HCT116 (cell line): ENCODE measurements at regions not wholly inside any gene's neighbourhood (a gene's known extent, or its start where the extent isn't known, plus 50 kb on each side); places are given as distances from the start of the nearest gene placed in this dataset.

Source experiments
- ATAC-seq: fragments of 200-7000 bp; cut with Tn5 transposase; 2 replicates; pipeline ENCODE4 v1.9.1; 2020; ENCODE audit warnings: mild to moderate bottlenecking, moderate library complexity
- BruUV-seq: library from RNA; stranded (reverse); fragments of 400-500 nt; replicated peaks from 2 replicates; lab custom pipeline; 2021; lab: Mats Ljungman, UMichigan
- CTCF ChIA-PET: fragments of 300-600 bp; sonication (Branson Sonifier 250); formaldehyde crosslinking; loops from one replicate; lab custom pipeline; 2021; ENCODE audit warnings: antibody characterized with exemption; lab: Charles Lee
- POLR2A ChIA-PET: fragments of 300-600, 350-600 bp; sonication (Branson Sonifier 250); formaldehyde crosslinking; loops from one replicate; lab custom pipeline; 2021; ENCODE audit warnings: antibody characterized with exemption; lab: Charles Lee
- RAD21 ChIA-PET, 2 experiments: fragments of 300-600 bp; sonication (Branson Sonifier 250); formaldehyde crosslinking; loops; one replicate each; lab custom pipeline; 2023; ENCODE audit warnings: low total read pairs in 2 of 2; ENCODE audit not compliant: uncharacterized antibody in 2 of 2, unreplicated experiment in 2 of 2, low non-redundant PET in 1 of 2; lab: Charles Lee
- DNase-seq: peaks from one replicate; pipeline ENCODE4 v3.0.0-alpha.2; 2010; ENCODE audit warnings: low read depth, low spot score
- H2AFZ ChIP-seq: fragments of 200-600 bp; shearing (Covaris generic), sonication (generic); 2 replicates; pipeline ENCODE4 v1.6.1; 2017; ENCODE audit warnings: low read depth, mixed run types, mixed read lengths, antibody characterized with exemption, low read length; ENCODE audit not compliant: poor library complexity, severe bottlenecking
- H3K27ac ChIP-seq: 2 replicates; pipeline ENCODE4 v1.5.1; 2012; ENCODE audit warnings: low read depth, low read length
- H3K27me3 ChIP-seq: fragments of 200-600 bp; sonication (generic); 2 replicates; pipeline ENCODE4 v1.6.1; 2016; ENCODE audit warnings: mixed run types, low read length, mixed read lengths; ENCODE audit not compliant: insufficient read depth
- H3K36me3 ChIP-seq, 2 experiments: fragments of 200-500 bp in 1 of 2; fragments of 200-600 bp in 1 of 2; sonication (Bioruptor generic) in 1 of 2; sonication (generic) in 1 of 2; 2 replicates each; pipeline versions ENCODE4 v1.5.1 to v1.6.1; 2014 to 2016; ENCODE audit warnings: low read length in 2 of 2, inconsistent platforms in 1 of 2, mixed read lengths in 1 of 2, mixed run types in 1 of 2; ENCODE audit not compliant: insufficient read depth in 2 of 2, control insufficient read depth in 1 of 2
- H3K4me1 ChIP-seq, 2 experiments: fragments of 200-600 bp in 1 of 2; sonication (generic) in 1 of 2; 2 replicates each; pipeline versions ENCODE4 v1.5.1 to v1.6.1; 2012 to 2017; ENCODE audit warnings: low read length in 2 of 2, inconsistent platforms in 1 of 2, mild to moderate bottlenecking in 1 of 2, mixed read lengths in 1 of 2, mixed run types in 1 of 2, moderate library complexity in 1 of 2; ENCODE audit not compliant: insufficient read depth in 2 of 2, control insufficient read depth in 1 of 2
- H3K4me2 ChIP-seq: fragments of 200-600 bp; sonication (generic); 2 replicates; pipeline ENCODE4 v1.6.1; 2017; ENCODE audit warnings: mixed run types, low read length, mixed read lengths
- H3K4me3 ChIP-seq, 2 experiments: fragments of 200-600 bp in 1 of 2; sonication (generic) in 1 of 2; replicated peaks in 1 of 2; 2 replicates each; pipeline ENCODE4 v1.5.1; 2011 to 2016; ENCODE audit warnings: low read length in 2 of 2, control low read depth in 1 of 2, low read depth in 1 of 2, mild to moderate bottlenecking in 1 of 2, mixed read lengths in 1 of 2, mixed run types in 1 of 2
- H3K79me2 ChIP-seq: fragments of 200-600 bp; sonication (generic); 2 replicates; pipeline ENCODE4 v1.6.1; 2017; ENCODE audit warnings: mild to moderate bottlenecking, mixed run types, low read length, moderate library complexity, mixed read lengths; ENCODE audit not compliant: insufficient read depth
- H3K9ac ChIP-seq: fragments of 200-600 bp; sonication (generic); 2 replicates; pipeline ENCODE4 v1.6.1; 2016; ENCODE audit warnings: low read length, mixed read lengths
- H3K9me2 ChIP-seq: fragments of 200-600 bp; sonication (generic), shearing (Covaris generic); 2 replicates; pipeline ENCODE4 v1.6.1; 2017; ENCODE audit warnings: mixed run types, mild to moderate bottlenecking, moderate library complexity; ENCODE audit not compliant: insufficient read depth
- H3K9me3 ChIP-seq, 2 experiments: fragments of 200-500 bp in 1 of 2; fragments of 200-600 bp in 1 of 2; sonication (Bioruptor generic) in 1 of 2; sonication (generic) in 1 of 2; 2 replicates each; pipeline ENCODE4 v1.6.1; 2014 to 2017; ENCODE audit warnings: low read length in 2 of 2, mixed read lengths in 2 of 2, inconsistent platforms in 1 of 2, low read depth in 1 of 2, mild to moderate bottlenecking in 1 of 2, mixed run types in 1 of 2, moderate library complexity in 1 of 2; ENCODE audit not compliant: control insufficient read depth in 1 of 2, insufficient read depth in 1 of 2
- H4K20me1 ChIP-seq: fragments of 200-600 bp; sonication (generic), shearing (Covaris generic); 2 replicates; pipeline ENCODE4 v1.6.1; 2017; ENCODE audit warnings: mixed run types, mild to moderate bottlenecking, moderate library complexity; ENCODE audit not compliant: insufficient read depth
- ATF3 ChIP-seq: IDR thresholded peaks from 2 replicates; pipeline ENCODE4 v1.6.1; 2012
- CBX3 ChIP-seq: IDR thresholded peaks from 2 replicates; pipeline ENCODE4 v1.6.1; 2012; ENCODE audit warnings: low read depth
- CEBPB ChIP-seq: IDR thresholded peaks from 2 replicates; pipeline ENCODE4 v1.6.1; 2012; ENCODE audit warnings: low read depth
- CTCF ChIP-seq, 3 experiments: fragments of 200-600 bp in 1 of 3; sonication (generic) in 1 of 3; IDR thresholded peaks in 2 of 3; conservative IDR thresholded peaks in 1 of 3; 2 replicates each; pipeline ENCODE4 v1.5.1; 2012 to 2017; ENCODE audit warnings: low read depth in 2 of 3, low read length in 2 of 3, antibody characterized with exemption in 1 of 3, borderline replicate concordance in 1 of 3, control low read depth in 1 of 3, mild to moderate bottlenecking in 1 of 3, mixed read lengths in 1 of 3, mixed run types in 1 of 3, moderate library complexity in 1 of 3; ENCODE audit not compliant: insufficient read depth in 1 of 3
- ELF1 ChIP-seq: IDR thresholded peaks from 2 replicates; pipeline ENCODE4 v1.6.1; 2012; ENCODE audit warnings: low read depth, borderline replicate concordance
- EZH2phosphoT487 ChIP-seq: fragments of 200-600 bp; IDR thresholded peaks from 2 replicates; pipeline ENCODE4 v1.6.1; 2018; ENCODE audit warnings: antibody characterized with exemption, borderline replicate concordance
- FOSL1 ChIP-seq: IDR thresholded peaks from 2 replicates; pipeline ENCODE4 v1.6.1; 2012; ENCODE audit warnings: low read depth
- JUND ChIP-seq: IDR thresholded peaks from 2 replicates; pipeline ENCODE4 v1.6.1; 2012
- POLR2A ChIP-seq: IDR thresholded peaks from 2 replicates; pipeline ENCODE4 v1.7.0; 2011; ENCODE audit warnings: borderline replicate concordance; ENCODE audit not compliant: insufficient read depth, insufficient read length; ENCODE audit errors: extremely low read depth
- RAD21 ChIP-seq: IDR thresholded peaks from 2 replicates; pipeline ENCODE4 v1.6.1; 2012; ENCODE audit warnings: low read depth, mild to moderate bottlenecking
- SIN3A ChIP-seq: IDR thresholded peaks from 2 replicates; pipeline ENCODE4 v1.6.1; 2012; ENCODE audit warnings: low read depth
- SRF ChIP-seq: IDR thresholded peaks from 2 replicates; pipeline ENCODE4 v1.6.1; 2012; ENCODE audit warnings: low read depth
- TCF7L2 ChIP-seq: IDR thresholded peaks from 2 replicates; pipeline ENCODE4 v1.7.0; 2011; ENCODE audit warnings: borderline replicate concordance, inconsistent platforms; ENCODE audit not compliant: insufficient read depth, insufficient read length; ENCODE audit errors: extremely low read depth
- ZBTB33 ChIP-seq: IDR thresholded peaks from 2 replicates; pipeline ENCODE4 v1.6.1; 2011; ENCODE audit warnings: mild to moderate bottlenecking, low read length, moderate library complexity; ENCODE audit not compliant: insufficient replicate concordance; ENCODE audit errors: extremely low read depth
- ZNF274 ChIP-seq: fragments of 200-500 bp; sonication (Bioruptor generic); IDR thresholded peaks from 2 replicates; pipeline ENCODE4 v1.6.1; 2014; ENCODE audit warnings: mild to moderate bottlenecking, low read depth, low read length, inconsistent platforms
- intact Hi-C: fragments of 100-400 bp; cut with micrococcal nuclease; formaldehyde crosslinking; loops from 2 replicates; pipeline ENCODE4 v1.10.0; 2022

GRCh38 chrX:10022273-10022541 is 55.0 kb downstream of the CLDN34 start:
- H3K9me2 ChIP-seq = no peaks in the 10 kb centered on the region
- no peak for TF ChIP-seq FOSL1
- TF ChIP-seq CEBPB = no peak
- no peak for TF ChIP-seq SRF
- no peak for TF ChIP-seq ZBTB33
- no peak for TF ChIP-seq SIN3A
- no peak for TF ChIP-seq POLR2A
- TF ChIP-seq CBX3 = no peak
- TF ChIP-seq TCF7L2 = no peak
- TF ChIP-seq CTCF (IDR thresholded peaks at IDR 0.05 in 2 of 3, conservative IDR thresholded peaks at IDR 0.05 in 1 of 3; ENCODE audit: borderline replicate concordance in 1 of 3, insufficient read depth in 1 of 3, low read depth in 2 of 3, low read length in 2 of 3) = no peak
- TF ChIP-seq JUND = no peak
- no peak for TF ChIP-seq RAD21
- no peak for TF ChIP-seq ELF1
- no peak for TF ChIP-seq ZNF274
- TF ChIP-seq ATF3 = no peak
- TF ChIP-seq EZH2phosphoT487 = no peak
- no peak overlapping the region for H3K4me2 ChIP-seq
- ATAC-seq (no peak), DNase-seq (no peak)
- no peak overlapping the region for H3K4me3 ChIP-seq
- ChIA-PET RAD21 (no interaction called here), CTCF (no interaction called here), POLR2A (no interaction called here)
- no peaks in the 10 kb centered on the region for H3K36me3 ChIP-seq
- intact Hi-C loops = no loop called here
- H3K27me3 ChIP-seq = no peaks in the 10 kb centered on the region
- H3K9ac ChIP-seq = no peak overlapping the region
- no peaks in the 10 kb centered on the region for H3K9me3 ChIP-seq
- H4K20me1 ChIP-seq = no peaks in the 10 kb centered on the region
- no peak overlapping the region for H2AFZ ChIP-seq
- H3K4me1 ChIP-seq = peaks cover 6 to 35% of the 10 kb centered on the region in 2 experiments
- no TSS peak for BruUV-seq
- H3K27ac ChIP-seq = no peak overlapping the region
- peaks cover 4% of the 10 kb centered on the region; the same call in 1 of the 2 replicates for H3K79me2 ChIP-seq
